DND-41 (cell line): ENCODE measurements at regions not wholly inside any gene's neighbourhood (a gene's known extent, or its start where the extent isn't known, plus 50 kb on each side); places are given as distances from the start of the nearest gene placed in this dataset.

Source experiments
- ATAC-seq: fragments of 200-7000 bp; cut with Tn5 transposase; 3 replicates; pipeline ENCODE4 v1.9.1; 2021; ENCODE audit warnings: low read depth; ENCODE audit not compliant: insufficient read depth
- DNase-seq: peaks from one replicate; pipeline ENCODE4 v3.0.0-alpha.2; 2020
- H2AFZ ChIP-seq: 2 replicates; pipeline ENCODE4 v1.6.0; 2012; ENCODE audit warnings: low read depth, low read length
- H3K27ac ChIP-seq: 2 replicates; pipeline ENCODE4 v1.5.1; 2012; ENCODE audit warnings: low read length, inconsistent platforms
- H3K27me3 ChIP-seq: fragments of 200-600 bp; sonication (generic); 2 replicates; pipeline ENCODE4 v1.6.0; 2012; ENCODE audit warnings: low read length, mild to moderate bottlenecking, inconsistent platforms; ENCODE audit not compliant: insufficient read depth, poor library complexity
- H3K36me3 ChIP-seq: 2 replicates; pipeline ENCODE4 v1.5.1; 2012; ENCODE audit warnings: low read length, inconsistent platforms; ENCODE audit not compliant: insufficient read depth
- H3K4me1 ChIP-seq: 2 replicates; pipeline ENCODE4 v1.5.1; 2012; ENCODE audit warnings: mild to moderate bottlenecking, low read length; ENCODE audit not compliant: insufficient read depth
- H3K4me2 ChIP-seq: 2 replicates; pipeline ENCODE4 v1.6.0; 2012; ENCODE audit warnings: mild to moderate bottlenecking, moderate library complexity, low read length, inconsistent platforms; ENCODE audit not compliant: insufficient read depth
- H3K4me3 ChIP-seq, 2 experiments: fragments of 200-600 bp in 1 of 2; shearing (Covaris generic) in 1 of 2; 2 replicates each; pipeline ENCODE4 v1.5.1; 2012 to 2016; ENCODE audit warnings: inconsistent platforms in 2 of 2, low read length in 2 of 2, mild to moderate bottlenecking in 2 of 2, low read depth in 1 of 2, moderate library complexity in 1 of 2
- H3K79me2 ChIP-seq: 2 replicates; pipeline ENCODE4 v1.6.0; 2012; ENCODE audit warnings: low read length, inconsistent platforms; ENCODE audit not compliant: insufficient read depth
- H3K9ac ChIP-seq: 2 replicates; pipeline ENCODE4 v1.6.0; 2012; ENCODE audit warnings: low read depth, mild to moderate bottlenecking, inconsistent platforms, low read length, moderate library complexity
- H3K9me3 ChIP-seq: 2 replicates; pipeline ENCODE4 v1.5.1; 2012; ENCODE audit warnings: low read length, moderate library complexity, mild to moderate bottlenecking, inconsistent platforms; ENCODE audit not compliant: insufficient read depth, severe bottlenecking
- H4K20me1 ChIP-seq: 2 replicates; pipeline ENCODE4 v1.6.0; 2012; ENCODE audit warnings: low read length; ENCODE audit not compliant: insufficient read depth
- EZH2 ChIP-seq: IDR thresholded peaks from 3 replicates; pipeline ENCODE4 v1.6.1; 2012; ENCODE audit warnings: borderline replicate concordance, low read depth, mild to moderate bottlenecking, moderate library complexity, low read length, inconsistent platforms; ENCODE audit not compliant: severe bottlenecking
- TF ChIP-seq, protein P1 (sequence below): IDR thresholded peaks from 2 replicates; pipeline ENCODE4 v1.5.1; 2012; ENCODE audit warnings: borderline replicate concordance, low read length, moderate library complexity, mild to moderate bottlenecking; ENCODE audit not compliant: poor library complexity, severe bottlenecking; ENCODE audit errors: extremely low read depth

DNA sequence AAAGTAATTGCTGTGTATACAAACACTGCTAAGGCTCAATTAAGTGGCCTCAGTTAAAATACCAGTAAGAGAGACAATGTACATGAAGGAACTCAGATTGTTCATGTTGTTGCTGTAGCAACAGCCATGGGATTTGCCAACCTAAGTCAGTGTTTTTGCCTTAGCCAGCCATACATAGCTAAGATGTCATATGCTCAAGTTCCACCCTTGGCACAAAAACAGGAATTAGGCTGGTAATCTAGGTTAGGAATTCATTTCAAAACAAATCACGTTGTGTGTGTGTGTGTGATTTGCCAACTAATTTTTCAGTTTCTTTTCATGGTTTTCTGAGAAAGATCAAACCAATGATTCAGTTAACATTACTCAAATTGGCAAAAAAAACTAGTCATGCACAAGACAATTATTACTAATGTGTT, 143.7 kb upstream of the KCNMB2 start:
- Histone ChIP-seq H3K27me3 (no peaks in the 10 kb centered on the region), H3K9me3 (no peaks in the 10 kb centered on the region), H3K27ac (no peak overlapping the region), H3K4me2 (no peak overlapping the region), H3K4me3 (no peak overlapping the region), H2AFZ (no peak overlapping the region), H3K36me3 (no peaks in the 10 kb centered on the region), H3K4me1 (no peaks in the 10 kb centered on the region), H3K79me2 (no peaks in the 10 kb centered on the region), H4K20me1 (no peaks in the 10 kb centered on the region), H3K9ac (no peak overlapping the region)
- no peak for TF ChIP-seq EZH2
- TF ChIP-seq, protein P1, sequence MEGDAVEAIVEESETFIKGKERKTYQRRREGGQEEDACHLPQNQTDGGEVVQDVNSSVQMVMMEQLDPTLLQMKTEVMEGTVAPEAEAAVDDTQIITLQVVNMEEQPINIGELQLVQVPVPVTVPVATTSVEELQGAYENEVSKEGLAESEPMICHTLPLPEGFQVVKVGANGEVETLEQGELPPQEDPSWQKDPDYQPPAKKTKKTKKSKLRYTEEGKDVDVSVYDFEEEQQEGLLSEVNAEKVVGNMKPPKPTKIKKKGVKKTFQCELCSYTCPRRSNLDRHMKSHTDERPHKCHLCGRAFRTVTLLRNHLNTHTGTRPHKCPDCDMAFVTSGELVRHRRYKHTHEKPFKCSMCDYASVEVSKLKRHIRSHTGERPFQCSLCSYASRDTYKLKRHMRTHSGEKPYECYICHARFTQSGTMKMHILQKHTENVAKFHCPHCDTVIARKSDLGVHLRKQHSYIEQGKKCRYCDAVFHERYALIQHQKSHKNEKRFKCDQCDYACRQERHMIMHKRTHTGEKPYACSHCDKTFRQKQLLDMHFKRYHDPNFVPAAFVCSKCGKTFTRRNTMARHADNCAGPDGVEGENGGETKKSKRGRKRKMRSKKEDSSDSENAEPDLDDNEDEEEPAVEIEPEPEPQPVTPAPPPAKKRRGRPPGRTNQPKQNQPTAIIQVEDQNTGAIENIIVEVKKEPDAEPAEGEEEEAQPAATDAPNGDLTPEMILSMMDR = no peak
- ATAC-seq = no peak
- no peak for DNase-seq

DNA sequence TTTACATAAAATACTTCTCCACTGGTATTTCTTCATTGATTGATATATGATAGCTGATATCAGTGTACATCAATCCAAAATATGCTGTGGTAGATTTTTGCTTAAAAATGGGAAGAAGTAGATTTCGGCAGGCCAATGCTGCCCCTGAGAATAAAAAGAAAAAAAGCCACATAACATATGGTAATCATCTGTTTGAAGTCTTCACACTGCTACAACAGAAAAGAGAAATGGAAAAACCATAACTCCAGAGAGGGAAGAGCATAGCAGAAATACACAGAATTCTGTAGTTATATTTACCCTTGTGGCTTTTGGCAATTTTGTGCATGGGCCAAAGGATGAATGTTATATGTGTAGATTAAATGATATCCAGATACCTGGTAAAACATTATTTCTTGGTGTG, 143.1 kb upstream of the KCNMB2 start:
- no peak overlapping the region for H2AFZ ChIP-seq
- no peak overlapping the region for H3K27ac ChIP-seq
- no peaks in the 10 kb centered on the region for H3K9me3 ChIP-seq
- no peak for ATAC-seq
- no peaks in the 10 kb centered on the region for H3K4me1 ChIP-seq
- DNase-seq = no peak
- H4K20me1 ChIP-seq = no peaks in the 10 kb centered on the region
- H3K9ac ChIP-seq = no peak overlapping the region
- H3K4me3 ChIP-seq = no peak overlapping the region
- no peak overlapping the region for H3K4me2 ChIP-seq
- no peaks in the 10 kb centered on the region for H3K36me3 ChIP-seq
- TF ChIP-seq EZH2 = no peak
- TF ChIP-seq, protein P1 = no peak
- no peaks in the 10 kb centered on the region for H3K79me2 ChIP-seq
- H3K27me3 ChIP-seq = no peaks in the 10 kb centered on the region

DNA sequence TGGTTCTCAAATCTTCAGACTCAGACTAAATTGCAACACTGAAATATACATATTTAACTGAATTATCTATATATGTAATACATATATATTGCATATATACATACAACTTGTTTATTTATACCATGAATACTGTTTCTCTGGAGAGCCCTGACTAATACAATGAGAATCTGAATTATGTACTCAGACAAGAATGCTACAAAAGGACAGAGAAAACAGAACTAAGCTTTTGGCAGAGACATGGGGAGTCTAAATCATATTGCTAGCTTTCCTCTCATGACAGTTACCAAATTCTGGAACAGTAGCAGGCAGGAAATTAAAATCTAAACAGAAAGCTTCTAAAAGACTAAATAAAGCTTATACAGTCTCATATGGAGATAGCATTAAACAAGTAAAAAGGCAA, 142.4 kb upstream of the KCNMB2 start:
- H3K36me3 ChIP-seq = no peaks in the 10 kb centered on the region
- H4K20me1 ChIP-seq = no peaks in the 10 kb centered on the region
- H3K79me2 ChIP-seq = no peaks in the 10 kb centered on the region
- H3K4me2 ChIP-seq = no peak overlapping the region
- no peak overlapping the region for H2AFZ ChIP-seq
- no peak overlapping the region for H3K9ac ChIP-seq
- H3K4me1 ChIP-seq = no peaks in the 10 kb centered on the region
- no peak overlapping the region for H3K27ac ChIP-seq
- no peaks in the 10 kb centered on the region for H3K27me3 ChIP-seq
- no peak for ATAC-seq
- DNase-seq = no peak
- H3K9me3 ChIP-seq = no peaks in the 10 kb centered on the region
- H3K4me3 ChIP-seq = no peak overlapping the region
- no peak for TF ChIP-seq EZH2
- TF ChIP-seq, protein P1 = no peak

DNA sequence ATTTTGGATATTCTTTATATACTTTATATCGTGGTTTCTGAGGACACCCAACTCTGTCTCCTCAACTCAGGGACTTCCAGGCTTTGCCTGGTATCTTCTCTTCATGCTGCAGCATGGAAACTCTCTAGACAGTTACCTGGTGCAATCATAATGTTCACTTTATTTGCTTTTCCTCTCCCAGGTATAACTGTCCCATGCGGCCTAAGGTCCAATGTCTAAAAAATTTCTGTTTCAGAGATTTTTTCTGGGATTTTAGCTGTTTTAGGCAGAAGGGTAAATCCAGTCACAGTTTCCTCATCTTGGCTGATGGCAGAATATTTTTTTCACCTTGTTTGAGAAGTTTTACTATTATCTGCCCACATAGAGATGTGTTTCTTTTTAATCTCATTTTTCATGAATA, 139.9 kb upstream of the KCNMB2 start:
- no peak overlapping the region for H2AFZ ChIP-seq
- no peaks in the 10 kb centered on the region for H3K27me3 ChIP-seq
- no peak overlapping the region for H3K4me2 ChIP-seq
- no peak overlapping the region for H3K27ac ChIP-seq
- H3K4me3 ChIP-seq = no peak overlapping the region
- H3K36me3 ChIP-seq = no peaks in the 10 kb centered on the region
- H3K4me1 ChIP-seq = no peaks in the 10 kb centered on the region
- H3K9ac ChIP-seq = no peak overlapping the region
- no peaks in the 10 kb centered on the region for H4K20me1 ChIP-seq
- H3K9me3 ChIP-seq = no peaks in the 10 kb centered on the region
- TF ChIP-seq EZH2 = no peak
- no peaks in the 10 kb centered on the region for H3K79me2 ChIP-seq
- ATAC-seq = no peak
- DNase-seq = no peak
